ENCODE measurements at regions not wholly inside any gene's neighbourhood (a gene's known extent, or its start where the extent isn't known, plus 50 kb on each side); places are given as distances from the start of the nearest gene placed in this dataset.

GRCh38 chr12:107386569-107386968, 293.2 kb upstream of the CRY1 start:
- Histone ChIP-seq H3K4me3 (no peak overlapping the region), H3K36me3 (no peaks in the 10 kb centered on the region), H3K27me3 (no peaks in the 10 kb centered on the region), H3K9me3 (no peaks in the 10 kb centered on the region)
- DNase-seq: no peak

DNA sequence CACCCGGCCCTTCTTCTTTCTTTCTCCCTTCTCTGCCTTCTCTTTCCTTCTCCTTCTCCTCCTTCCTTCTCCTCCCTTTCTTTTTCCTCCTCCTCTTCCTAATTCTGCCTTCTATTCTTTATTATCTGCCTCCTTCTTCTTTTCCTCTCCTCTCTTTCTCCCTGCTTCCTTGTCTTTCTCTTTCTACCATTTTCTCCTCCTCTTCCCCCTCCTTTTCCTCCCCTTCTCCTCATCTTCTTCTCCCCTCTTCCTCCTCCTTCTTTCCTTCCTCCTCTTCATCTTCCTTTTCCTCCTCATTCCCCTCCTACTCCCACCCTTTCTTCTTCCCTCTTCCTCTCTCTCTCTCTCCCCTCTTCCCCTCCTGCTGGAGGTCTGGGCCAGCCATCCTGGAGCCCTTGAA, 294.9 kb upstream of the CRY1 start:
- H3K27me3 ChIP-seq: no peaks in the 10 kb centered on the region

GRCh38 chr12:107390414-107390813, 295.2 kb upstream of the PWP1 start:
- no peak for DNase-seq
- Histone ChIP-seq H3K27me3 (no peaks in the 10 kb centered on the region), H3K36me3 (no peaks in the 10 kb centered on the region), H3K4me3 (no peak overlapping the region), H3K9me3 (no peaks in the 10 kb centered on the region)

More for the DNA sequence above, 294.9 kb upstream of the CRY1 start:
- Histone ChIP-seq H3K4me3 (no peak overlapping the region), H3K9me3 (no peaks in the 10 kb centered on the region), H3K36me3 (no peaks in the 10 kb centered on the region)
- DNase-seq: no peak

- DNase-seq: no peak
- no peak overlapping the region for H3K4me3 ChIP-seq
- H3K27me3 ChIP-seq: no peaks in the 10 kb centered on the region
- H3K36me3 ChIP-seq: no peaks in the 10 kb centered on the region
- H3K9me3 ChIP-seq: no peaks in the 10 kb centered on the region
These were observed 292.4 kb upstream of the PWP1 start for GRCh38 chr12:107393043-107393717.

- no peaks in the 10 kb centered on the region for H3K9me3 ChIP-seq
- H3K4me3 ChIP-seq: no peak overlapping the region
- no peaks in the 10 kb centered on the region for H3K27me3 ChIP-seq
- H3K36me3 ChIP-seq: no peaks in the 10 kb centered on the region
- no peak for DNase-seq
These were observed 290.9 kb upstream of the PWP1 start for GRCh38 chr12:107394693-107395092.

DNA sequence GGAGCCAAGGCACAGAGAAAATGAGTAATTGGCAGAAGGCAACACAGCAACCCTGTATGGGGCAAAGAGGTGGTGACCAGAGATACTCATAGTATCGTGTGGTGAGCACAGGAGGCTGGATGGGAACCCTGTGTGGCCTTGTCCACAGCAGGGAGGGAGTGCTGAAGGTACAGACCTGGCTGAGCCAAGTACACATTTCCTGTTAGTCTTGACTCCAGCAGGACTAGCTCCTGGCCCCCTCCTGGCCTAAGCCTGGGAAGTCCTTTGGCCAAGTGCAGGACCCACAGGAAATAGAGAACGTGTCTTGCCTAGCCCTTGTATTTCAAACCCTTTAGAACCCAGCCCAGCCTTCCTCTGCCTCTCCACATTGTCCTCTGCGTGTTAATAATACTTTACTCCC, 289.8 kb upstream of the PWP1 start:
- H3K36me3 ChIP-seq: no peaks in the 10 kb centered on the region
- H3K27me3 ChIP-seq: no peaks in the 10 kb centered on the region
- no peak for DNase-seq
- H3K4me3 ChIP-seq: no peak overlapping the region
- H3K9me3 ChIP-seq: no peaks in the 10 kb centered on the region

GRCh38 chr12:107396991-107397390, 288.6 kb upstream of the PWP1 start:
- no peaks in the 10 kb centered on the region for H3K27me3 ChIP-seq
- DNase-seq: no peak
- no peak overlapping the region for H3K4me3 ChIP-seq
- no peaks in the 10 kb centered on the region for H3K9me3 ChIP-seq
- no peaks in the 10 kb centered on the region for H3K36me3 ChIP-seq

DNA sequence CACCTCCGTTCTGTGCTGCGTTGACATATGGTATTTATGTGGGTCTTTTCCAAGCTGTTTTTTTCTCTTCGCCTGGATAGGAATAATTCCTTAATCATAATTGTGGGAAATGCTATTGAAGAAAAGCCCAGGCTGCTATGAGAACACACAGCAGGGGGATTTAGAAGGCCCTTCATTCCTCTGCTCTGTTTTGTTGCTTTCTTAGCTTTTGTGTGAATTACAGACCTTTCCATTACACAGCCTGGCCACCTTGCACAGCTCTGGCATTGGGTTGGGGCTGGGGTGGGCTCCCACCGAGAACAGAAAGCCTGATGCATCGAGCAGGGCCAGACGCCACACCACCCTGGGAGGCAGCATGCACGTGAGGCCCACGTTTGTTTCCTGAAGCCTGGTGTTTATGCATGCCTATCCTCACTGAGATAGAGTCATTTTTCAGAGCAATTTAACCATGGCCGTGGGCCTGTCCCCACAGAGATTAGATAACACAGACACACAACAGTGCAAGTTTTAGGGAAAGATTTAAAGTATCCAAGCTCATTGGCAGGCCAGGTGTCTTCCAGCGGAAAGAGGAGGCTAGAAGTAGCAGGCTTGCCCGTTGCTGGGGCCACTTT, 287.6 kb upstream of the PWP1 start:
- no peaks in the 10 kb centered on the region for H3K27me3 ChIP-seq
- no peaks in the 10 kb centered on the region for H3K36me3 ChIP-seq
- no peaks in the 10 kb centered on the region for H3K9me3 ChIP-seq
- no peak overlapping the region for H3K4me3 ChIP-seq
- DNase-seq: no peak

- H3K4me3 ChIP-seq: no peak overlapping the region
- H3K27me3 ChIP-seq: no peaks in the 10 kb centered on the region
- no peaks in the 10 kb centered on the region for H3K36me3 ChIP-seq
- H3K9me3 ChIP-seq: no peaks in the 10 kb centered on the region
- DNase-seq: no peak
These were observed 286.6 kb upstream of the PWP1 start for GRCh38 chr12:107399046-107399445.

- H3K27me3 ChIP-seq: no peaks in the 10 kb centered on the region
- DNase-seq: peak; percentile 63
- H3K9me3 ChIP-seq: no peaks in the 10 kb centered on the region
- no peak overlapping the region for H3K4me3 ChIP-seq
- H3K36me3 ChIP-seq: no peaks in the 10 kb centered on the region
These were observed 284.7 kb upstream of the PWP1 start for GRCh38 chr12:107400686-107401447.

- DNase-seq: peak; percentile 54
- Histone ChIP-seq H3K27me3 (no peaks in the 10 kb centered on the region), H3K9me3 (no peaks in the 10 kb centered on the region)
These were observed 283.3 kb upstream of the PWP1 start for GRCh38 chr12:107402041-107403022.

GRCh38 chr12:107404981-107405380, 280.6 kb upstream of the PWP1 start:
- no peaks in the 10 kb centered on the region for H3K27me3 ChIP-seq
- H3K36me3 ChIP-seq: no peaks in the 10 kb centered on the region
- DNase-seq: peak; percentile 55
- H3K9me3 ChIP-seq: no peaks in the 10 kb centered on the region
- H3K4me3 ChIP-seq: no peak overlapping the region

More at GRCh38 chr12:107402041-107403022, 283.3 kb upstream of the PWP1 start:
- no peaks in the 10 kb centered on the region for H3K36me3 ChIP-seq
- H3K4me3 ChIP-seq: no peak overlapping the region

- H3K27me3 ChIP-seq: no peaks in the 10 kb centered on the region
- H3K9me3 ChIP-seq: no peaks in the 10 kb centered on the region
- H3K36me3 ChIP-seq: no peaks in the 10 kb centered on the region
- no peak overlapping the region for H3K4me3 ChIP-seq
- DNase-seq: peak; percentile 40
These were observed 280.2 kb upstream of the PWP1 start for GRCh38 chr12:107405436-107405835.

DNA sequence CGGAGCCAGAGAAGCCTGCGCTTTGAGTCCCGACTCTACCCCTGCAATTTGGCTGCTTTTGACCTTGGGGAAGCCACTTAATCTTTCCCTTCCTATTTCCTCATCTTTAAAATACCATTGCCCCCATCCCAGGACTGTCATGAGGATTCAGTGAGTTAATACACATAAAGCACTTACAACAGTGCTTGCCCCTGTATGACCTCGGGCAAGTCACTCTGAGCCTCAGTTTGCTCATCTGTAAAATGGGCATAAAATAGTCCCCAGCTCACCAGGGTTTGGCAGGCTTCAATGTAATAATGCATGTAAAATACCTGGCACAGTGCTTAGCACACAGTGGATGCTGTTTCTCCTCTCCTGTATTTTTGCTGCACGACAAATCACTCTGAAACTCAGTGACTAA, 278.7 kb upstream of the PWP1 start:
- Histone ChIP-seq H3K27me3 (no peaks in the 10 kb centered on the region), H3K36me3 (no peaks in the 10 kb centered on the region), H3K9me3 (no peaks in the 10 kb centered on the region), H3K4me3 (no peak overlapping the region)
- no peak for DNase-seq

GRCh38 chr12:107411792-107412535, 273.6 kb upstream of the PWP1 start:
- peak; percentile 77 for DNase-seq
- Histone ChIP-seq H3K27me3 (no peaks in the 10 kb centered on the region), H3K36me3 (no peaks in the 10 kb centered on the region), H3K9me3 (no peaks in the 10 kb centered on the region), H3K4me3 (no peak overlapping the region)

DNA sequence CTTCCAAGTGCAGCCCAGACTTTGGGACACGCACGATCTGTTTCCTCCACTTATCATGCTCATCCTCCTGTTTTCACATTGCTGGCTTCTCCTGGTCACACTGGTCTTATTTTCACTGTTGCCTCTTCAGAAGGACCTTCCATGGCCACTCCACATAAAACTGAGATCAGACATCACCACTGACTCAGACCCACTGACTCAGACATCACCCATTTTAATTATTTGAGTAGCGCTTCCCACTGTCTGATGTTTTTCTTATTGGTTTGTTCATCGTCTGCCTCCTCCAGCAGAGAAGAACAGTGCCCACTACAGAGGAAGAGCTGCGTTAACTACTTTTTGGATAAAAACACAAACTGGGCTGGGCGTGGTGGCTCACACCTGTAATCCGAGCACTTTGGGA, 270.5 kb upstream of the PWP1 start:
- DNase-seq: peak; percentile 17
- H3K9me3 ChIP-seq: no peaks in the 10 kb centered on the region
- H3K36me3 ChIP-seq: no peaks in the 10 kb centered on the region
- no peaks in the 10 kb centered on the region for H3K27me3 ChIP-seq
- no peak overlapping the region for H3K4me3 ChIP-seq
